NT2/D1 (cell line): ENCODE measurements at regions not wholly inside any gene's neighbourhood (a gene's known extent, or its start where the extent isn't known, plus 50 kb on each side); places are given as distances from the start of the nearest gene placed in this dataset.

Experiments
- YY1 ChIP-seq: IDR thresholded peaks from 2 replicates; pipeline ENCODE4 v1.6.1; 2011; ENCODE audit not compliant: insufficient read length, insufficient read depth
- ZNF274 ChIP-seq: IDR thresholded peaks from 2 replicates; pipeline ENCODE4 v1.6.1; 2011; ENCODE audit warnings: mild to moderate bottlenecking, low read depth, low read length

- TF ChIP-seq ZNF274 (no peak), YY1 (no peak)
Observed at GRCh38 chr6:26205625-26206574, 118.7 kb downstream of the HFE start.
